ENCODE measurements at regions not wholly inside any gene's neighbourhood (a gene's known extent, or its start where the extent isn't known, plus 50 kb on each side); places are given as distances from the start of the nearest gene placed in this dataset.

- H3K36me3 ChIP-seq: no peaks in the 10 kb centered on the region
- no peak overlapping the region for H3K27ac ChIP-seq
- intact Hi-C loops (cut with DNase I): no loop called here
- H3K4me3 ChIP-seq: no peak overlapping the region
- no peaks in the 10 kb centered on the region for H3K27me3 ChIP-seq
- no peaks in the 10 kb centered on the region for H3K4me1 ChIP-seq
- no peaks in the 10 kb centered on the region for H3K9me3 ChIP-seq
- no peak overlapping the region for H3K9ac ChIP-seq (ENCODE audit: low read depth in 2 of 2, low read length in 2 of 2)
- no peak for DNase-seq
- TF ChIP-seq CTCF (IDR thresholded peaks at IDR 0.05): no peak
Observed at GRCh38 chr5:74471875-74472274, 168.7 kb downstream of the ENC1 start.

GRCh38 chr5:74469234-74469994 lies 171.1 kb downstream of the ENC1 start:
- H3K9ac ChIP-seq (ENCODE audit: low read depth in 2 of 2, low read length in 2 of 2): no peak overlapping the region
- no peak overlapping the region for H3K27ac ChIP-seq
- intact Hi-C loops (cut with DNase I): no loop called here
- no peaks in the 10 kb centered on the region for H3K27me3 ChIP-seq
- H3K9me3 ChIP-seq: no peaks in the 10 kb centered on the region
- DNase-seq: no peak
- H3K36me3 ChIP-seq: no peaks in the 10 kb centered on the region
- no peak for TF ChIP-seq CTCF (IDR thresholded peaks at IDR 0.05)
- H3K4me1 ChIP-seq: no peaks in the 10 kb centered on the region
- H3K4me3 ChIP-seq: no peak overlapping the region

- no peaks in the 10 kb centered on the region for H3K36me3 ChIP-seq
- no peaks in the 10 kb centered on the region for H3K9me3 ChIP-seq
- no peak overlapping the region for H3K4me3 ChIP-seq
- intact Hi-C loops (cut with DNase I): no loop called here
- no peak overlapping the region for H3K27ac ChIP-seq
- no peak overlapping the region for H3K9ac ChIP-seq (ENCODE audit: low read depth in 2 of 2, low read length in 2 of 2)
- DNase-seq: no peak
- no peak for TF ChIP-seq CTCF (IDR thresholded peaks at IDR 0.05)
- H3K27me3 ChIP-seq: no peaks in the 10 kb centered on the region
- no peaks in the 10 kb centered on the region for H3K4me1 ChIP-seq
Observed at GRCh38 chr5:74468421-74468820, 172.1 kb downstream of the ENC1 start.

- Histone ChIP-seq H3K9me3 (no peaks in the 10 kb centered on the region), H3K27ac (no peak overlapping the region), H3K27me3 (no peaks in the 10 kb centered on the region), H3K4me3 (no peak overlapping the region), H3K36me3 (no peaks in the 10 kb centered on the region), H3K9ac (ENCODE audit: low read depth in 2 of 2, low read length in 2 of 2) (no peak overlapping the region), H3K4me1 (no peaks in the 10 kb centered on the region)
- DNase-seq: no peak
- intact Hi-C loops (cut with DNase I): no loop called here
- no peak for TF ChIP-seq CTCF (IDR thresholded peaks at IDR 0.05)
Observed at GRCh38 chr5:74465724-74466123, 174.8 kb downstream of the ENC1 start.

GRCh38 chr5:74464512-74465209 lies 175.9 kb downstream of the ENC1 start:
- Histone ChIP-seq H3K36me3 (no peaks in the 10 kb centered on the region), H3K4me3 (no peak overlapping the region), H3K4me1 (no peaks in the 10 kb centered on the region), H3K9me3 (no peaks in the 10 kb centered on the region), H3K27me3 (no peaks in the 10 kb centered on the region), H3K27ac (no peak overlapping the region), H3K9ac (ENCODE audit: low read depth in 2 of 2, low read length in 2 of 2) (peak overlapping the region in 1 of 2 donors; percentile 12)
- intact Hi-C loops (cut with DNase I): no loop called here
- no peak for TF ChIP-seq CTCF (IDR thresholded peaks at IDR 0.05)
- no peak for DNase-seq

Data from colonic mucosa (tissue), 4 donors.